ENCODE measurements at regions not wholly inside any gene's neighbourhood (a gene's known extent, or its start where the extent isn't known, plus 50 kb on each side); places are given as distances from the start of the nearest gene placed in this dataset.

GRCh38 chr1:218031901-218032300 lies 253.2 kb upstream of the RRP15 start:
- Histone ChIP-seq H3K79me2 (ENCODE audit: low read length) (no peaks in the 10 kb centered on the region), H4K20me1 (ENCODE audit: insufficient read depth, low read length) (no peaks in the 10 kb centered on the region), H3K9ac (ENCODE audit: low read length) (no peak overlapping the region), H3K4me2 (ENCODE audit: low read length) (no peak overlapping the region), H3K27ac (ENCODE audit: low read length) (no peak overlapping the region), H3K9me3 (ENCODE audit: insufficient read depth, low read length) (no peaks in the 10 kb centered on the region), H3K36me3 (replicated peaks; ENCODE audit: low read depth, low read length) (no peaks in the 10 kb centered on the region), H3K4me3 (ENCODE audit: low read length) (no peak overlapping the region), H2AFZ (ENCODE audit: low read depth, low read length) (no peak overlapping the region), H3K27me3 (ENCODE audit: low read depth, low read length) (no peaks in the 10 kb centered on the region), H3K4me1 (ENCODE audit: low read length) (no peaks in the 10 kb centered on the region)
- no peak for TF ChIP-seq CTCF (IDR thresholded peaks at IDR 0.05; ENCODE audit: low read depth, low read length)
- no peak for TF ChIP-seq EZH2phosphoT487 (IDR thresholded peaks at IDR 0.05; ENCODE audit: low read depth)

- TF ChIP-seq EZH2phosphoT487 (IDR thresholded peaks at IDR 0.05; ENCODE audit: low read depth) (no peak), CTCF (IDR thresholded peaks at IDR 0.05; ENCODE audit: low read depth, low read length) (no peak)
Measured at GRCh38 chr1:218034468-218034867, 250.6 kb upstream of the RRP15 start.

GRCh38 chr1:218048828-218049420 lies 236.2 kb upstream of the RRP15 start:
- no peaks in the 10 kb centered on the region for H3K9me3 ChIP-seq (ENCODE audit: insufficient read depth, low read length)
- no peaks in the 10 kb centered on the region for H3K4me1 ChIP-seq (ENCODE audit: low read length)
- no peak overlapping the region for H3K4me2 ChIP-seq (ENCODE audit: low read length)
- no peaks in the 10 kb centered on the region for H4K20me1 ChIP-seq (ENCODE audit: insufficient read depth, low read length)
- H3K79me2 ChIP-seq (ENCODE audit: low read length), result no peaks in the 10 kb centered on the region
- H3K9ac ChIP-seq (ENCODE audit: low read length), result no peak overlapping the region
- TF ChIP-seq EZH2phosphoT487 (IDR thresholded peaks at IDR 0.05; ENCODE audit: low read depth), result no peak
- TF ChIP-seq CTCF (IDR thresholded peaks at IDR 0.05; ENCODE audit: low read depth, low read length), result no peak
- H3K4me3 ChIP-seq (ENCODE audit: low read length), result no peak overlapping the region
- no peaks in the 10 kb centered on the region for H3K27me3 ChIP-seq (ENCODE audit: low read depth, low read length)
- no peaks in the 10 kb centered on the region for H3K36me3 ChIP-seq (replicated peaks; ENCODE audit: low read depth, low read length)
- H3K27ac ChIP-seq (ENCODE audit: low read length), result no peak overlapping the region
- no peak overlapping the region for H2AFZ ChIP-seq (ENCODE audit: low read depth, low read length)

More at GRCh38 chr1:218034468-218034867, 250.6 kb upstream of the RRP15 start:
- no peaks in the 10 kb centered on the region for H3K4me1 ChIP-seq (ENCODE audit: low read length)
- H3K27ac ChIP-seq (ENCODE audit: low read length), result no peak overlapping the region
- H3K36me3 ChIP-seq (replicated peaks; ENCODE audit: low read depth, low read length), result no peaks in the 10 kb centered on the region
- H3K79me2 ChIP-seq (ENCODE audit: low read length), result no peaks in the 10 kb centered on the region
- no peaks in the 10 kb centered on the region for H4K20me1 ChIP-seq (ENCODE audit: insufficient read depth, low read length)
- no peak overlapping the region for H2AFZ ChIP-seq (ENCODE audit: low read depth, low read length)
- no peak overlapping the region for H3K4me3 ChIP-seq (ENCODE audit: low read length)
- H3K4me2 ChIP-seq (ENCODE audit: low read length), result no peak overlapping the region
- H3K9ac ChIP-seq (ENCODE audit: low read length), result no peak overlapping the region
- no peaks in the 10 kb centered on the region for H3K9me3 ChIP-seq (ENCODE audit: insufficient read depth, low read length)
- H3K27me3 ChIP-seq (ENCODE audit: low read depth, low read length), result no peaks in the 10 kb centered on the region

- Histone ChIP-seq H3K9me3 (ENCODE audit: insufficient read depth, low read length) (no peaks in the 10 kb centered on the region), H3K4me2 (ENCODE audit: low read length) (no peak overlapping the region), H3K4me3 (ENCODE audit: low read length) (no peak overlapping the region), H3K9ac (ENCODE audit: low read length) (no peak overlapping the region), H3K36me3 (replicated peaks; ENCODE audit: low read depth, low read length) (no peaks in the 10 kb centered on the region), H3K79me2 (ENCODE audit: low read length) (no peaks in the 10 kb centered on the region), H2AFZ (ENCODE audit: low read depth, low read length) (no peak overlapping the region), H3K4me1 (ENCODE audit: low read length) (no peaks in the 10 kb centered on the region), H3K27ac (ENCODE audit: low read length) (no peak overlapping the region), H4K20me1 (ENCODE audit: insufficient read depth, low read length) (no peaks in the 10 kb centered on the region), H3K27me3 (ENCODE audit: low read depth, low read length) (no peaks in the 10 kb centered on the region)
- no peak for TF ChIP-seq EZH2phosphoT487 (IDR thresholded peaks at IDR 0.05; ENCODE audit: low read depth)
- no peak for TF ChIP-seq CTCF (IDR thresholded peaks at IDR 0.05; ENCODE audit: low read depth, low read length)
Measured at GRCh38 chr1:218049641-218050040, 235.5 kb upstream of the RRP15 start.
